HG02840 (cell line): ENCODE measurements at regions not wholly inside any gene's neighbourhood (a gene's known extent, or its start where the extent isn't known, plus 50 kb on each side); places are given as distances from the start of the nearest gene placed in this dataset.

ENCODE experiments used
- ATAC-seq: cut with Tn5 transposase; IDR thresholded peaks from one replicate; pipeline ENCODE4 v1.9.1; 2021; ENCODE audit warnings: mild to moderate bottlenecking, moderate library complexity, moderate number of reproducible peaks; ENCODE audit not compliant: unreplicated experiment, low FRiP score

DNA sequence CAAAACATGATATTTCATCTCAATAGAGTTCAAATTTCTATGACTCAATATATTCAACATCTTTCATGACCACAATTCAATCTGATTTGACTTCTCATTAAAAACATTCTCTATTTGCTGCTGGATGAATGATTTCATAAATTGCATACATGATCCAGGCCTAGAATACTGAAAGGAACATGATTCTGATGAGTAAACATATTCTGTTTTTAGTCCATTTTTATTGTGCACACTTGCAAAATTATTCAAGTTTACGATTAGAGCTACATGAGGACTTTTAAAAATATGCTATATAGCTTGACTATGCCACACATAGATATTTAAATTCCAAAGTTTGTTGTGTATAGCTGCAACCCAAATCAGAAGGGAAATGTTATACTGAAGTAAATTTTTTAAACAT lies 273.8 kb upstream of the GRIP1 start:
- ATAC-seq: no peak

DNA sequence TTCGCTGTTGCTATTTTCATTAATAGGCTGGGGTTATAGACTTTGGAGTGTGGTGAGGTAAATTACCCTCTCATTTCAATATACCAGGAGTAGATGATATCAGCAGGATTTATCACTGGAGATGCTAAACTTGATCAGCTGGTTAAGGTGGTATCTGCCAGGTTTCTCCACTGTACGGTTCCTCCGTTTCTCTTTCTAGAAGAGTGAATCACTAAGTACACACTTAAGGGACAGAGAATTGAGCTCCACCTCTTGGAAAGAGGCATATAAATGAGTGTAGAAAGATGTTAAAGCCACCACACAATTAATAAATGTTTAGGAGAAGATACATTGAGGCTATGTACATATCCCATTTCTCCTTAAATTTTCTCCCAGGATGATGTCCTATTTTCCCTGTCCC lies 277.4 kb upstream of the GRIP1 start:
- no peak for ATAC-seq

DNA sequence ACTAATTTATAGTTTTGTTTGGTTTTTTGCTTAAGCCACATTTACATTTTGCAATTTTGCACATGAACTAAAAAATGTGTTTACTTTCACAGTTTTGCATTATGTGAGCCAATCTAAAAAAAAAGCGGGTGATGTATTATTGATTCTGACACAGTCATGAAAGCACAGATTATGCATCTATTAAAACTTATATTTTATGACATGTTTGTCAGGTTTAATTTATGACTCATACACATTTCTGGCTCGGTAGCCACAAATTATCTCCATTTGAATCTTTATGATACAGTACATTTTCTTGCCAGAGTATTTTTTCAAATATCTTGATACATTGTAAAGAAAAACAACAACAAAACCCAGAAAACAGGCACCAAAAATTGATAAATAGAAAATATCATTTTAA lies 280.4 kb upstream of the GRIP1 start:
- ATAC-seq: no peak

DNA sequence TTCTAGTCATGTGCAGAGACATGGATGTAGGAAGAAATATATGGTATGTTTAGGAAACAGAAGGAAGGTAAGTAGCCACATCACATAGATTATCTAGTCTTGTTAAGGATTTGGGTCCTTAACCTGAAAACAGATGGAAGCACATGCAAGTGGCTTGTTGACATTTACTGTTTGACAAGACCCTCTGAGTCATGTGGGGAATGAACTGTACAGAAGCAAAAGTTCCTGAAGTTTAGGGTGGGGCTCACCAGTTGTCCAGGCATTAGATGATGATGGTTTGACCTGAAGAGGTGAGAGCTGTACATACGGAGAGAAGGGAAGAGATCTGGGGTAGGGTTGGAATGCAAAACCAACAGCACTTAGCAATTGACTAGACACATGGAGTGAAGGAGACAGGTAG lies 281.1 kb upstream of the GRIP1 start:
- ATAC-seq: no peak

DNA sequence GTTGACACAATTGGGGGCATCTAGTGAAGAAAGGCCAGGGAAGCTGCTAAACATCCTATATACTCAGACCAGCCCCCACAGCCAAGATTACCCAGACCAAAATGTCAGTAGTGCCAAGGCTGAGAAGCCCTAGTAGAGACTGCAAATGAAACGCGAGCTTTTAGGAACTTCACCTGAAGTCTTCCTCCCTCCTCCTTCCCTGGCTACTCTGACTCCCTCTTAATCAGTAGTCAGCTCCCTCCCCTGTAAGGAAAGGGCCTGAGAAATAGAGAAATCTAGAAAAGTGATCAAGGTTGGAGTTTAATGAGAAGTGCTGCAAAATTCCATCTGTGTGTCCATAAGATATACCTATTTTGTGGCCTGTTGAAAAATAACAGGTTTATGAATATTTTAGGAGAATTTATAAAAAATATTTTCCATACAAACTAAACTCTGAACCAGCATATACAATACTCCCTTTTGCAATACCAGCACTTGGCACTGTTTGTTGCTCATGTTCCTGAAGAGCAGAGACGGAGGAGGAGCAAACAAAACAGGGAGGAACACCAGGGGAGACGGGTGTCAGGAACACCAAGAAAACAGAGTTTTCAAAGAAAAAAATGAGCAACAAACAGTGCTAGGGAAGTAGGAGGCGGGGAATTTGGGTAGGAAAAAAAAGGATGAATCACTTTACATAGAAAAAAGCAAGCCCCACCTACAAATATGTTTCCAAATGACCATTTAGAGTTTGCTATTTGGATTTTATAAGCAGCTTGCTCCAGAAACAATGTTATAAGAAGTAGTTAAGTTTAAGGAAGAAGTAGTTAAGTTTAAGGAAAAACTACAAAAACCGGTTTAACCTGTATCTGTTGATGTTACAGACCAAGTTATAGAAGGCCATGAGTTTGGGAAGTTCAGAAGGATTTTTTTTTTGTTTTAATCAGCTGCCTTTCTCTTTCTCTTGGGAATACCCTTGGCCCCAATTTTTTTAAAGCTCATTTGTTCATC lies 282.1 kb upstream of the GRIP1 start:
- ATAC-seq: no peak

DNA sequence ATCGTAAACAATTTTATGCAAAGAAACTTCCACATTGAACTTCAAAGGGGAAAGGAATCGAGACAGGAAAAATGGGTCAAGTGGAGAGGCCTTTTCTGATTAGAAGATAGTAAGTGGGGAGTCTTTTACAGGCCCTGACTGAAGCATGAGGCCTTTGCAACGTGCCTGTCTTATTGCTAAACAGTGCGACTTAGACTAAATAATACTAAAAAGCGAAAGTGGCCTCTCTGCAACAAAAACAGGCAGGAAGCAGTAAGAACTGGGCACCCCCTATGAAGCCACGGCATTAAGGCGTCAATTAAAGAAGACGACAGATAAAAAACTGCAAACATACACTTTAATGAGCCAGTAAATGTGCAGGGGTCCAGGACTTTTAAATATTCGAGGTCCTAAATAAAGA lies 283.4 kb upstream of the GRIP1 start:
- ATAC-seq: no peak

DNA sequence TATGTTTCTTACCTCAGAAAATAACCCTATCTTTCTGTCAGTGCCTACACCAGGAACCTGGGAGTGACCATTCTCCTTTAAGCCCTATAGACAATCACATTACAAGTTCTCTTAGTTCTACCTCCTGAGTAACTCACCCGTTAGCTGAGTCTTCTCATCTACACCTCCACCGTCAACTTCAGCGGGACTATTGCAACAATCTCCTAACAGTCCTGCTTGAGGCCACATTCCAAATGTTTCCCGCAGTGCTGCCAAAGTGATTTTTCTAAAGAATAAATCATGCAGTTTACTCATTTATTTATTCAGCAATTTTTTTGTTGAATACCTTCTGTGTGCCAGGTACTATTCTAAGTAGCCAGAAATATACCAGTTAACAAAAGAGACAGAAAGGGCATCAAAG lies 285.0 kb upstream of the GRIP1 start:
- ATAC-seq: no peak

DNA sequence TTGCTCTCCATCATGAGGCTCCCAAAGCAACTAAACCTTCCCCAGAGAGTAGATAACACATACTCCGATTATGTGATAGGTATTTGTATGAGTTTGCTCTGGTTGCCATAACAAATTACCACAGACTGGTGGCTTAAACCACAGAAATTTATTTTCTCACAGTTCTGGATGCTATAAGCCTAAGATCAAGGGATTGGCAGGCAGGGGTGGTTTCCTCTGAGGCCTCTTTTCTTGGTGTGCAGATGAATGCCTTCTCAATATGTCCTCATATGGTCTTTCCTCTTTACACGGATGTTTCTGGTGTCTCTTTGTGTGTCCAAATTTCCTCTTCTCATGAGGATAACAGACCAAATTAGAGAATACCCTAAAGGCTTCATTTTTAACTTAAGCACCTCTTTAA lies 285.8 kb upstream of the GRIP1 start:
- no peak for ATAC-seq

DNA sequence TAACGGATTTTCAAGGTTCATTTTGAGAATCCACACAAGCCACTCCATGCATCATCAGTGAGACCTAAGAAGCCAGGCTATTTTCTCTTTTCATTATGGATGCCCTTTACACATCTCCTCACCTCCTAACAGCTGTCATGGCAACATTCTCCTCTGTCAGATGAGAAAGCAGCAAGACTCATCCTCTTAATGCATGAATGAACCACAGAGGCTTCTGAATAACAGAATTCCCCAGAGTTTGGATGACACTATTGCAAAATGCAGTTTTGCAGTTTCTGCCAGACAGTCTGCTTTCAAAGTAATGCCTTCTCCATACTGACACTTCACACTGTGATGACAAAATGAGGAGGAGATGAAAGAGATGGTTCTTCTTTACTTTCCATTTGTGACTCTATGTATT lies 286.7 kb upstream of the GRIP1 start:
- ATAC-seq: no peak

DNA sequence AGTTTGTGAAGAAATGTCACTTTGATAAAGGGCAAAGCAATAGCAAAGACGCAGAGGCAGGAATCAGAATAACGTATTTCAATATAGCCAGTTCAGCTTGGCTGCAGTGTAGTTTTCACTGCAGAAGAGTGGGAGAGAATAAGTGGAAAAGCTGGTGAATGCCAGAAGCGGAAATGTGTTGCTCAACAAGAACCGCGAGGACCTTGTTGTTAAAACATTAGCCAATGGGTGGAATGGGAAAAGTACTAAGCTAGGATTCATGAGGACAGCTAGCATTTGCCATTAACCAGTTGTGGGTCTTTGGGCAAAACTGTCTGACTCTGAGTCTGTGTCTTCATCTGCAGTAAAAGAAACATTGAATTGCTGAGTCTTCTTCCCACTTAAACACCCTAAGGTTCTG lies 292.9 kb upstream of the GRIP1 start:
- no peak for ATAC-seq

DNA sequence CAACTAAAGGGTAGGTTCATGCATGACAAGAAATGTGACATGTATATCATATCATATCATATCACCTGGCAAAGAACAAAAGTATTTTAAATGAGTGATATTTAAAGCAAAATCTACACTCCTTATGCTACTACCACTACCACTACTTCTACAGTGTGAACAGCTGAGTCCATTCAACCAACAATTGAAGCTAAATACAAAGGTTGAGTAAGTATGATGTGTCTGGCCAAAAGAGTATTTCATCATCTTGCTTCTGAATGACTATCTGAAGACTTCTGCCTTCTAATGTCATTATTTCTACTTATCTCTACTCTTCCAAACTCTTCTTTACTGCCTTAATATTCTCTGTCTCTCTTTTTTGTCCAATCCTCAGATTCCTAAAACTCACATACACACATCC lies 292.6 kb upstream of the CAND1 start:
- ATAC-seq: no peak

DNA sequence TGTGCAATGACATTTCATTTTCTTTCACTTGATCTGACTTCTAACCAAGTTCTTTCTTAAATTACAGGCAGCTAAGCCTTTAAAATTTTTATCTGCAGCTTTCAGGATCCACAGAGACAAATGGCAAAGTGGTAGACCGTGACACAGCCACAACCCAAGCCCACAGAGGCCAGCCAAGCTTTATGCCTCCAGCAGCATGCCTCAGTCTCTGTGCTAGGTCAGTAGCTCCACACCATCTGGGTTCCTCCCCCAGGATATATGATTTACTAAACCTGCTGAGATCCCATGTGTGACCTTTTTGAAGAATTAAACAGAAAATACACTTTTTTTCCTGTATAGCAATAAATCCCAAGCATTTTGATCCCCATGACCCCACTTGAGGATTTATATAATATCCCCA lies 290.4 kb upstream of the CAND1 start:
- no peak for ATAC-seq

DNA sequence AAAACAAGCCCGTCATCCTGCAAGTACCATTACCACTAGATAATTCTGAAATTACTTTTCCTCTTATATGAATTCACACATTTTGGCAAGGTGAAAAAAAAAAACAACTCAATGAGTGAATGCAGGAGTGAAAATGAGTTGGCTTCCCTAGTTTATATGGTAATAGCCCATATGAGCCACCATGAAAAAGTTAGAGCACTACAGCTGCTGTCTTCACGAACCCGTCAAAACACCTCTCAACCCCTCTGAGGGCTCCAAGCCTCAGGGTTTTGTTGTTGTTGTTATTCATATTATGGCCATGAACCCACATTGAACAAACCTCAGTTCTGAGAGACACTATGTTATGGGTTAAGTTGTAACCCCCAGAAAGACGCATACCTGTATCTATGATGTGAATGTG lies 289.9 kb upstream of the CAND1 start:
- no peak for ATAC-seq

DNA sequence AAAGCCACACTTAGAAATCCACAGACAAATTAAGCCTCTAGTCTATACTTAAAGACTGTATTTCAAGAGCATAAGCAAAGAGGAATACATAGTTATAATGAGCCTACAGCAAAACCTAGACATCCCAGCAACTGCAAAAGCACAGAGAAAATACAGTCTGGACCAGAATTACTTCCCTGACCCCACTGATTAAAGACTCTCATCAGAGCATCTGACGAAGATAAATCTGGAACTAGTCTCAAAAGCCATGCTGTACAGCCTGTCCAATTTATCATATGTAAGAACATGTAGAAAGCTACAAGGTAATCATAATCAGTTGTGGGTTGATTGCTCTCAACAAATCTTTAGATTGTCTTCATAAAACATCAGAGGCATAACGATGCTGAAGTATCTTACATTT lies 285.1 kb upstream of the CAND1 start:
- no peak for ATAC-seq

DNA sequence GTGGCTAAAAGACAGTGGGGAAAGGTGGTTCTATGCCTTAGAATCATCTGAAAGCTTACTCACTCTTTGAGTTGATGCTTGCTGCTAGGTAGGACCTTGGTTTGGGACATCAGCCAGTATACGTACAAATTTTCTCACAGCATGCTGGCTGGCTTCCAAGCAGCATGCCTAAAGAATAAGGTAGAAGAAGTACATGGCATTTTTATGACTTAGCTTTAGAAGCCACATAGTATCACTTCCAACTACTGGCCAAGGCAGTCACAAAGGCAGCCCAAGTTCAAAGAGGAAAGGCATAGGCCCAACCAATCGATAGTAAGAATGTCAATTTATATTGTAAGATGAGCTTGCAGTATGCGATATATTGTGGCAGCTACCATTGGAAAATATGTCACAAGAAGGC lies 284.2 kb upstream of the CAND1 start:
- ATAC-seq: no peak

DNA sequence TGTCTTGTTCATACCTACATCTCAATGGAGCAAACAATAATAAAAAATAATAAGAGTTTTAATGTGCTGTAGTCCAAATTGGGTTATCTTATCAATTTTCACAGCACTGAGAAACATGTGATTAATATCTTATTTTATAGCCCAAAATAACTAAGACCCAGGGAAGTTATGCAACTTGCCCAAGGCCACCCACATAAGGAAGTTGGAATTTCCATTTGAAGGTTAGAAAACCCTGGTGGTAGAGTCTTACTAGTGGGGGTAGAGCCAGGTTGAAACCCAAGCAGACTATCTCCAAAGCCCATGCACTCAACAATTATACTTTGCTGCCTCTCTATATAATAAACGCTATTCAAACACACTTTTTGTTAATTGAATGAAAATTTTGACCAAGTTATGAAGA lies 270.0 kb upstream of the CAND1 start:
- no peak for ATAC-seq

DNA sequence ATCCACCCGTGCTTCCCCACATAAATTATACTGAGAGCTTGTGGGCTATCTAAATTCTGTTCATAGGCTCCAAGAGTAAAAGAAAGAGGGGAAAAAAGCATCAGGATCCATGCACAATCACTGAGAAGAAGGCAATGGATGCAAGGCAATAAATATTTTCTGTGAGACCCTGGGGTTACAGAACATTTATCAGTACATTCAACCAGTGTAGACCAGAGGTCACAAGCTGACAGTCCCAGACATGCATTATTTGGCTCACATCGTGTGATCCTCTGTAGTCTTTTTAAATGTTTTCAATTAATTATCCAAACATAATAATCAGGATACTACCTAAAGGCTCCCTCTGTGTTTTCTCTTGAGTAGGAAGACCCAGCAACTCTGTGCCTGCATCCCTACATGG lies 267.9 kb upstream of the CAND1 start:
- no peak for ATAC-seq

DNA sequence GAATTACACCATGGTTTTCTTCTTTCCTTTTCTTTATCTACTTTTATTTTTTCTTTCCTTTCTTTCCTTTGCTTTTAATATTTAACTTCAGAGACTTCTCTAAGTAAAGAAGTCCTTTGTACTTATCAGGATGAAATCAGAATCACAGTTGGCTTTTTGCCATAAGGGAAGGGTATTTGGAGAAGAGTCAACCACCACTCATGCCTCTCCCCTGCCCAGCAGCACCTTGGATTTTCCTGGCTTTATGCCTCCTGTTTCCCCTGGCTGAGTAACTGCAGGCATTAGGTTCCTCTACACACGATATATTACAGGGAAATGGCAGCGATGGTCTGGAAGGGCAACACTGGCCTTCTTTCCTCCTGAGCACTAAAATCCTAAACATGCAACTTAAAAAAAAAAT lies 266.4 kb upstream of the CAND1 start:
- ATAC-seq: no peak

DNA sequence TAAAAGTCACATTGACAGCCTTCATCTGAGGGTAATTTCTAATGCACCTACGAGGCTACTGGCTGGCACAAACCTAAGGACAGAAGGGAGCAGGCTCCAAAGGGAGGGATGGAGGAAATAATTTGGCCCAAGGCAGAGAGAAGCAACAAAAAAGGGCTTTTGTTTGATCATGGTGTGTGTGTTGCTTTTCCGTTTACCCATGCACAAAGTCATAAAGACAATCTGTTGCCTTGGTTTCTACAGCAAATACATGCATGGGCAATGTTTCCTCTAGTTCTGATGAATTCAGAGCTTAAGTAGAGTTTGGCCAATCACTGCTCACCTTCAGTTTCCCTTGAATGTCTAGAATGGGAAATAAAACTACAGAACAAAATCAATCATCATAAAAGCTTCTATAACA lies 262.5 kb upstream of the CAND1 start:
- ATAC-seq: no peak

DNA sequence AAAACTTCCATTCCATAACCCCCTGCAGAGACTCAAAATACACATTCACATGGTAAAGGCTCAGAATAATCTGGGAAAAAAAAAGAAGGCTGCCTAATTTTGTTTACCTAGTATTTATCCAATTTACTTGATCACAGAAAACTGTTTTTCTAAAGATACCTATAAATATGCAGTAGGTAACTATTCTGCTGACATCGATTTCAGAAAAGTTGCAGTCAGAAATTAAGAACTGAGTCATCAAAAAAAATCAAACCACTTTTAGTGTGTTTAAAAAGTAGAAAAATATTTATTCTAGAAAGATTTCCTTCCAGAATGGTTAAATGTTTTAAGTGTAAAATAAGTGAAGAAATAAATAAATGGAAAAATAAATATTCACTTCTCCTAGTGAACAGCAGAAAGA lies 254.5 kb upstream of the CAND1 start:
- ATAC-seq: no peak

DNA sequence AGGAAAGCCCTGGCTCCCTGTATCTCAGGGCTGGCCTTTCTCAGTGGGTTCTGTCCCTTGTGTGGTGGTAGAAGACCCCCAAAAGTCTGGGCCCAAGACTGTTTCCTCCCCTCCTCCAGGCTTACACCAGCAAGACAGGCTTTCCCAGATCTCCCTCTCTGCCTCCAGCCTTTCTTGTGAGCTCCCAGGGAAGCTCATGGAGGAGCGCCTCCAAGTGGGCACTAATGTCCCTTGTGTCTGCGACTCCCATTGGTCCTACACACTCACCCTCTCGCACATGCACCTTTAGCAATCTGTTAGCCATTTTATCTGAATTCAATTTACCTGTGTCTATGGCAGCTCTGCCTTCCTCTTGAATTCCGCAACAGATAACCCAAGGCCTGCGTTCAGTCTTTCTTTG lies 251.1 kb upstream of the CAND1 start:
- ATAC-seq: no peak

DNA sequence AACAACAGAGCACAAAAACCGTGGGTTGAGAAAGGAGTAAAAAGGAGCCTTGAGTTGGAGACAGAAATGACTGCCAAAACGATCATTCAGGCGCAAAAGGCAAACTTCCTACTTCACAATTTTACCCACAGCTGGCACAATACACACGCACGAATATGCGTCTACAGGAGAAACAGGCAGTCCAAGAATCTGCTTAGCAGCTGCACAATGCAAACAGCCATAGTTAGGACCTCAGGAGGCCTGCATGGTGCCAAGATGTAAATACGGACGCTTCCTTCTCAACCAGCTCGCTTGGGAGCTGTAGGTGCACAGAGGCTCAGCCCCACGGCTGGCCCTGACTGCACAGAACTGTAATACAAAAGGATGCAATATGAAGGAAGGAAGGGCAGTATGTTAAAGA lies 250.1 kb upstream of the CAND1 start:
- no peak for ATAC-seq
